Stomach smooth muscle (tissue), 2 donors: ENCODE measurements at regions not wholly inside any gene's neighbourhood (a gene's known extent, or its start where the extent isn't known, plus 50 kb on each side); places are given as distances from the start of the nearest gene placed in this dataset.
A peak's percentile ranks its signal among the peaks of the same experiment; 100 is the strongest.

ENCODE experiments used
- H3K27ac ChIP-seq: one replicate; pipeline ENCODE4 v1.7.0; 2013; ENCODE audit warnings: mild to moderate bottlenecking, low read length, inconsistent platforms
- H3K27me3 ChIP-seq, 2 donors: one replicate each; pipeline ENCODE4 v1.7.0; 2013; ENCODE audit warnings: low read length in 2 of 2; ENCODE audit not compliant: insufficient read depth in 2 of 2, control insufficient read depth in 1 of 2
- H3K36me3 ChIP-seq, 2 donors: one replicate each; pipeline ENCODE4 v1.7.0; 2013; ENCODE audit warnings: low read length in 2 of 2; ENCODE audit not compliant: control insufficient read depth in 2 of 2, insufficient read depth in 2 of 2
- H3K4me1 ChIP-seq: one replicate; pipeline ENCODE4 v1.7.0; 2013; ENCODE audit warnings: low read length; ENCODE audit not compliant: control insufficient read depth, insufficient read depth
- H3K4me3 ChIP-seq, 2 donors: one replicate each; pipeline ENCODE4 v1.7.0; 2013; ENCODE audit warnings: low read length in 2 of 2
- H3K9ac ChIP-seq, 2 donors: one replicate each; pipeline ENCODE4 v1.7.0; 2013; ENCODE audit warnings: low read length in 2 of 2, mild to moderate bottlenecking in 1 of 2
- H3K9me3 ChIP-seq, 2 donors: one replicate each; pipeline ENCODE4 v1.7.0; 2013; ENCODE audit warnings: low read length in 2 of 2; ENCODE audit not compliant: control insufficient read depth in 2 of 2
- donor health status: healthy.
- donor health status: Pancreatic carcinoma.

- Histone ChIP-seq H3K27me3 (no peaks in the 10 kb centered on the region), H3K9me3 (peaks cover 0 to 8% of the 10 kb centered on the region in 2 donors), H3K4me3 (no peak overlapping the region), H3K27ac (no peak overlapping the region), H3K36me3 (no peaks in the 10 kb centered on the region), H3K4me1 (peaks cover 17% of the 10 kb centered on the region), H3K9ac (no peak overlapping the region)
Observed at GRCh38 chr15:66923438-66923881, 141.9 kb upstream of the SMAD3 start.

GRCh38 chr15:66924889-66925288 is 140.5 kb upstream of the SMAD3 start:
- no peaks in the 10 kb centered on the region for H3K27me3 ChIP-seq
- H3K4me3 ChIP-seq = no peak overlapping the region
- peaks cover 0 to 8% of the 10 kb centered on the region in 2 donors for H3K9me3 ChIP-seq
- H3K36me3 ChIP-seq = no peaks in the 10 kb centered on the region
- no peak overlapping the region for H3K9ac ChIP-seq
- H3K4me1 ChIP-seq = peaks cover 9% of the 10 kb centered on the region
- H3K27ac ChIP-seq = no peak overlapping the region

GRCh38 chr15:66925721-66926120 is 139.7 kb upstream of the SMAD3 start:
- peaks cover 0 to 8% of the 10 kb centered on the region in 2 donors for H3K9me3 ChIP-seq
- no peak overlapping the region for H3K4me3 ChIP-seq
- H3K4me1 ChIP-seq = peaks cover 9% of the 10 kb centered on the region
- no peak overlapping the region for H3K9ac ChIP-seq
- no peak overlapping the region for H3K27ac ChIP-seq
- H3K27me3 ChIP-seq = no peaks in the 10 kb centered on the region
- H3K36me3 ChIP-seq = no peaks in the 10 kb centered on the region

GRCh38 chr15:66927201-66928077 is 138.0 kb upstream of the SMAD3 start:
- peaks cover 0 to 4% of the 10 kb centered on the region in 2 donors for H3K9me3 ChIP-seq
- no peak overlapping the region for H3K9ac ChIP-seq
- H3K4me3 ChIP-seq = no peak overlapping the region
- no peaks in the 10 kb centered on the region for H3K27me3 ChIP-seq
- no peak overlapping the region for H3K27ac ChIP-seq
- H3K36me3 ChIP-seq = no peaks in the 10 kb centered on the region
- peaks cover 19% of the 10 kb centered on the region for H3K4me1 ChIP-seq

GRCh38 chr15:66928101-66928500 is 137.3 kb upstream of the SMAD3 start:
- no peak overlapping the region for H3K9ac ChIP-seq
- H3K4me1 ChIP-seq = peaks cover 14% of the 10 kb centered on the region
- H3K27me3 ChIP-seq = no peaks in the 10 kb centered on the region
- no peak overlapping the region for H3K4me3 ChIP-seq
- H3K36me3 ChIP-seq = no peaks in the 10 kb centered on the region
- no peak overlapping the region for H3K27ac ChIP-seq
- no peaks in the 10 kb centered on the region for H3K9me3 ChIP-seq

GRCh38 chr15:66928784-66929183 is 136.6 kb upstream of the SMAD3 start:
- Histone ChIP-seq H3K27me3 (no peaks in the 10 kb centered on the region), H3K4me3 (no peak overlapping the region), H3K9me3 (peaks cover 0 to 2% of the 10 kb centered on the region in 2 donors), H3K36me3 (no peaks in the 10 kb centered on the region), H3K27ac (no peak overlapping the region), H3K9ac (no peak overlapping the region), H3K4me1 (peaks cover 14% of the 10 kb centered on the region)

- no peaks in the 10 kb centered on the region for H3K27me3 ChIP-seq
- H3K9ac ChIP-seq = no peak overlapping the region
- peaks cover 0 to 4% of the 10 kb centered on the region in 2 donors for H3K9me3 ChIP-seq
- no peak overlapping the region for H3K27ac ChIP-seq
- no peak overlapping the region for H3K4me3 ChIP-seq
- H3K4me1 ChIP-seq = peaks cover 14% of the 10 kb centered on the region
- no peaks in the 10 kb centered on the region for H3K36me3 ChIP-seq
Observed at GRCh38 chr15:66929843-66930402, 135.5 kb upstream of the SMAD3 start.

- Histone ChIP-seq H3K4me1 (peaks cover 23% of the 10 kb centered on the region), H3K27ac (no peak overlapping the region), H3K27me3 (no peaks in the 10 kb centered on the region), H3K4me3 (peak overlapping the region in 1 of 2 donors; percentile 15), H3K9me3 (peaks cover 0 to 4% of the 10 kb centered on the region in 2 donors), H3K36me3 (no peaks in the 10 kb centered on the region), H3K9ac (no peak overlapping the region)
Observed at GRCh38 chr15:66931768-66932633, 133.4 kb upstream of the SMAD3 start.

GRCh38 chr15:66932634-66933024 is 132.8 kb upstream of the SMAD3 start:
- H3K4me1 ChIP-seq = peaks cover 22% of the 10 kb centered on the region
- H3K27ac ChIP-seq = no peak overlapping the region
- peaks cover 0 to 4% of the 10 kb centered on the region in 2 donors for H3K9me3 ChIP-seq

GRCh38 chr15:66933932-66934867 is 131.2 kb upstream of the SMAD3 start:
- Histone ChIP-seq H3K4me1 (peaks cover 22% of the 10 kb centered on the region), H3K9ac (no peak overlapping the region), H3K36me3 (no peaks in the 10 kb centered on the region), H3K4me3 (no peak overlapping the region), H3K27me3 (no peaks in the 10 kb centered on the region), H3K27ac (no peak overlapping the region), H3K9me3 (peaks cover 0 to 4% of the 10 kb centered on the region in 2 donors)

More at GRCh38 chr15:66932634-66933024, 132.8 kb upstream of the SMAD3 start:
- Histone ChIP-seq H3K9ac (no peak overlapping the region), H3K4me3 (no peak overlapping the region), H3K36me3 (no peaks in the 10 kb centered on the region), H3K27me3 (no peaks in the 10 kb centered on the region)
